HG03354 (cell line): ENCODE measurements at regions not wholly inside any gene's neighbourhood (a gene's known extent, or its start where the extent isn't known, plus 50 kb on each side); places are given as distances from the start of the nearest gene placed in this dataset.

Experiments used
- ATAC-seq: cut with Tn5 transposase; IDR thresholded peaks from one replicate; pipeline ENCODE4 v1.9.1; 2021; ENCODE audit warnings: mild to moderate bottlenecking; ENCODE audit not compliant: unreplicated experiment, poor library complexity, severe bottlenecking

GRCh38 chr15:69794645-69795469 is 302.9 kb downstream of the TLE3 start:
- no peak for ATAC-seq

GRCh38 chr15:69795601-69796000 is 302.1 kb downstream of the TLE3 start:
- ATAC-seq: no peak

- no peak for ATAC-seq
These were observed 300.6 kb downstream of the TLE3 start for GRCh38 chr15:69797051-69797595.

- ATAC-seq: no peak
These were observed 300.1 kb downstream of the TLE3 start for GRCh38 chr15:69797615-69798014.

GRCh38 chr15:69798481-69799250 is 299.1 kb downstream of the TLE3 start:
- ATAC-seq: no peak

GRCh38 chr15:69801144-69801543 is 296.6 kb downstream of the TLE3 start:
- no peak for ATAC-seq

- ATAC-seq: no peak
These were observed 295.3 kb downstream of the TLE3 start for GRCh38 chr15:69802432-69802831.

- ATAC-seq: no peak
These were observed 292.9 kb downstream of the TLE3 start for GRCh38 chr15:69804786-69805185.

GRCh38 chr15:69805248-69805953 is 292.3 kb downstream of the TLE3 start:
- ATAC-seq: no peak

GRCh38 chr15:69806287-69806915 is 291.3 kb downstream of the TLE3 start:
- no peak for ATAC-seq

GRCh38 chr15:69807721-69808120 is 290.0 kb downstream of the TLE3 start:
- no peak for ATAC-seq

- no peak for ATAC-seq
These were observed 289.0 kb downstream of the TLE3 start for GRCh38 chr15:69808756-69809155.

- no peak for ATAC-seq
These were observed 288.3 kb downstream of the TLE3 start for GRCh38 chr15:69809421-69809820.

- no peak for ATAC-seq
These were observed 287.0 kb downstream of the TLE3 start for GRCh38 chr15:69810431-69811354.

GRCh38 chr15:69812861-69813261 is 284.9 kb downstream of the TLE3 start:
- ATAC-seq: no peak

- no peak for ATAC-seq
These were observed 283.8 kb downstream of the TLE3 start for GRCh38 chr15:69813881-69814280.

GRCh38 chr15:69814932-69815331 is 282.8 kb downstream of the TLE3 start:
- ATAC-seq: no peak

- no peak for ATAC-seq
These were observed 281.9 kb downstream of the TLE3 start for GRCh38 chr15:69815793-69816192.

- ATAC-seq: no peak
These were observed 281.2 kb downstream of the TLE3 start for GRCh38 chr15:69816522-69816921.
